GM06990 (cell line): ENCODE measurements at regions not wholly inside any gene's neighbourhood (a gene's known extent, or its start where the extent isn't known, plus 50 kb on each side); places are given as distances from the start of the nearest gene placed in this dataset.

Experiments used
- DNase-seq: peaks from one replicate; pipeline ENCODE4 v3.0.0-alpha.2; 2011; ENCODE audit not compliant: insufficient read length; ENCODE audit errors: extremely low read depth
- H3K27me3 ChIP-seq: replicated peaks from 2 replicates; pipeline ENCODE4 v1.6.0; 2011; ENCODE audit warnings: low read length; ENCODE audit not compliant: control insufficient read depth, insufficient read depth
- H3K36me3 ChIP-seq: 2 replicates; pipeline ENCODE4 v1.5.1; 2011; ENCODE audit warnings: low read length; ENCODE audit not compliant: control insufficient read depth, insufficient read depth
- H3K4me3 ChIP-seq: replicated peaks from 2 replicates; pipeline ENCODE4 v1.5.1; 2011; ENCODE audit warnings: low read depth, mild to moderate bottlenecking, control low read depth, low read length
- CTCF ChIP-seq: IDR thresholded peaks from 2 replicates; pipeline ENCODE4 v1.5.1; 2011; ENCODE audit warnings: low read length, control low read depth, mild to moderate bottlenecking, inconsistent platforms; ENCODE audit not compliant: insufficient read depth, poor library complexity, severe bottlenecking

GRCh38 chr4:159770969-159771368 lies 668.1 kb downstream of the RAPGEF2 start:
- TF ChIP-seq CTCF = no peak
- no peak overlapping the region for H3K4me3 ChIP-seq
- DNase-seq = no peak
- H3K27me3 ChIP-seq = no peaks in the 10 kb centered on the region
- no peaks in the 10 kb centered on the region for H3K36me3 ChIP-seq

GRCh38 chr4:159776961-159777360 lies 674.1 kb downstream of the RAPGEF2 start:
- no peak overlapping the region for H3K4me3 ChIP-seq
- H3K36me3 ChIP-seq = no peaks in the 10 kb centered on the region
- H3K27me3 ChIP-seq = no peaks in the 10 kb centered on the region
- no peak for DNase-seq
- TF ChIP-seq CTCF = no peak

GRCh38 chr4:159777689-159778088 lies 674.8 kb downstream of the RAPGEF2 start:
- H3K4me3 ChIP-seq = no peak overlapping the region
- no peaks in the 10 kb centered on the region for H3K27me3 ChIP-seq
- H3K36me3 ChIP-seq = no peaks in the 10 kb centered on the region
- TF ChIP-seq CTCF = no peak
- no peak for DNase-seq

GRCh38 chr4:159778298-159778697 lies 675.4 kb downstream of the RAPGEF2 start:
- H3K4me3 ChIP-seq = no peak overlapping the region
- no peaks in the 10 kb centered on the region for H3K36me3 ChIP-seq
- TF ChIP-seq CTCF = no peak
- DNase-seq = no peak
- H3K27me3 ChIP-seq = no peaks in the 10 kb centered on the region

GRCh38 chr4:159779716-159780115 lies 676.8 kb downstream of the RAPGEF2 start:
- Histone ChIP-seq H3K36me3 (no peaks in the 10 kb centered on the region), H3K4me3 (no peak overlapping the region), H3K27me3 (no peaks in the 10 kb centered on the region)
- DNase-seq = no peak
- TF ChIP-seq CTCF = no peak

GRCh38 chr4:159780196-159780922 lies 677.5 kb downstream of the RAPGEF2 start:
- no peak overlapping the region for H3K4me3 ChIP-seq
- no peak for DNase-seq
- no peaks in the 10 kb centered on the region for H3K36me3 ChIP-seq
- H3K27me3 ChIP-seq = no peaks in the 10 kb centered on the region
- no peak for TF ChIP-seq CTCF
